Loucy (cell line): ENCODE measurements at regions not wholly inside any gene's neighbourhood (a gene's known extent, or its start where the extent isn't known, plus 50 kb on each side); places are given as distances from the start of the nearest gene placed in this dataset.

Experiments
- EZH2phosphoT487 ChIP-seq: fragments of 200-600 bp; IDR thresholded peaks from 2 replicates; pipeline ENCODE4 v1.6.1; 2018; ENCODE audit warnings: antibody characterized with exemption, mild to moderate bottlenecking, moderate library complexity, borderline replicate concordance
- TF ChIP-seq, protein P1 (sequence below): fragments of 200-600 bp; sonication (generic); conservative IDR thresholded peaks from 2 replicates; pipeline ENCODE4 v1.5.1; 2014; ENCODE audit warnings: mild to moderate bottlenecking, antibody characterized with exemption, low read length

DNA sequence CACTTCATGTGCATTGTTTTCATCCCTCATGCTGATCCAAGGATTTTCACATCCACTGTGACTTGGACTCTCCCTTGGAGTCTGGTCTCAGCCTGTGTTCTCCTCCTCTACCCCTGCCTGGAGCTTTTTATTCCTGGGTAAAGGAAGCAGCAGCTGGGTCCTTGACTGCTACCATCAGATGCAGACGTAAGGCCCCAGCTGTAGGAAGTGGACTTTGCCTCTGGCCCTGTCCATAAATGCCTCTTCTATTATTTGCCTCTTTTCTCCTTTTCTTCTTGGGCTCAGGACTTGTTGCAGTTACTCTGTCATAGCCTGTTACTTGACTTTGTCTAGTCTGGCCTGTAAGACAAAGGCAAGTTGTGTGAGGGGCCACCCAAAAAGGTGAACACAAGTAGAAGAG lies 303.8 kb downstream of the NXPE2 start:
- TF ChIP-seq, protein P1, sequence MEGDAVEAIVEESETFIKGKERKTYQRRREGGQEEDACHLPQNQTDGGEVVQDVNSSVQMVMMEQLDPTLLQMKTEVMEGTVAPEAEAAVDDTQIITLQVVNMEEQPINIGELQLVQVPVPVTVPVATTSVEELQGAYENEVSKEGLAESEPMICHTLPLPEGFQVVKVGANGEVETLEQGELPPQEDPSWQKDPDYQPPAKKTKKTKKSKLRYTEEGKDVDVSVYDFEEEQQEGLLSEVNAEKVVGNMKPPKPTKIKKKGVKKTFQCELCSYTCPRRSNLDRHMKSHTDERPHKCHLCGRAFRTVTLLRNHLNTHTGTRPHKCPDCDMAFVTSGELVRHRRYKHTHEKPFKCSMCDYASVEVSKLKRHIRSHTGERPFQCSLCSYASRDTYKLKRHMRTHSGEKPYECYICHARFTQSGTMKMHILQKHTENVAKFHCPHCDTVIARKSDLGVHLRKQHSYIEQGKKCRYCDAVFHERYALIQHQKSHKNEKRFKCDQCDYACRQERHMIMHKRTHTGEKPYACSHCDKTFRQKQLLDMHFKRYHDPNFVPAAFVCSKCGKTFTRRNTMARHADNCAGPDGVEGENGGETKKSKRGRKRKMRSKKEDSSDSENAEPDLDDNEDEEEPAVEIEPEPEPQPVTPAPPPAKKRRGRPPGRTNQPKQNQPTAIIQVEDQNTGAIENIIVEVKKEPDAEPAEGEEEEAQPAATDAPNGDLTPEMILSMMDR, result no peak
- no peak for TF ChIP-seq EZH2phosphoT487
